Ovary (tissue), 3 donors: ENCODE measurements at regions not wholly inside any gene's neighbourhood (a gene's known extent, or its start where the extent isn't known, plus 50 kb on each side); places are given as distances from the start of the nearest gene placed in this dataset.

Source experiments
- POLR2A ChIP-seq: fragments of 450-650 bp; IDR thresholded peaks from one replicate; pipeline ENCODE4 v1.6.1; 2017; ENCODE audit warnings: antibody characterized with exemption, mild to moderate bottlenecking, moderate library complexity
- TF ChIP-seq, protein P1 (sequence below), 3 donors: fragments of 450-650 bp in 2 of 3; fragments of 200-600 bp in 1 of 3; IDR thresholded peaks; one replicate each; pipeline versions ENCODE4 v1.5.1 to v1.8.0; 2016 to 2022; ENCODE audit warnings: antibody characterized with exemption in 3 of 3, mild to moderate bottlenecking in 1 of 3
- donor health status: DM: no; HTN: no; CAD: no.

DNA sequence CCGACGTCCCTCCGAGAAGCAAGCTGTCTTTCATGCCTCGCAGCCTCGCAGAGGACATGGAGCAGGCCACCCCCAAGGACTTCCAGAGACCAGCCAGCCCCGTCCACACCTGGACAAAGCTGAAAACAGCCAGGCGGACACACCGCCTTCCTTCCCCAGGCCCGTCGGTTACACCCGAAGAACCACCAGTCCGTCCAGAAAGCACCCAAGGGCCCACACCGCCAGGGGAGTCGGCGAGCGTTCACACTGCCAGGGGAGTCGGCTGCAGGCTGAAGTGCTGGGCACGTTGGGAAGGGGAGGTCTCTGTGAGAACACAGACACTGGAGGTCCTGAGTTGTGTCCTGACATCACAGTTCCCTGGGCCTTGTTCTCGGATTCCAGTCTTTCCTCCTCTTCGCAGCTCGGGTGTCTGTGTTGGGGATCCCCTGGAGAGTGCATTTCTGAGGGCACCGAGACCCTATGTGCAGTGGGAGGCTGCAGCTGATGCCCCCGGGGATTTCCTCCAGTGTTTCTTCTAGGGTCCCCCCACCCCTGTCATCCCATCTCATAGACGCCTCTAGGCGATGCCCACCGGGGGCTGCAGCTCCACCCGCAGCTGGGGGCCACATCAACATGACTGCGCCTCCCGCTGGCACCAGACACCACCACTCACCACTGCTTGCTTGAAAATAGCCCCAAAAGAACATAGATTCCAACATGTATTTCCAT is 344.4 kb upstream of the SALL3 start:
- TF ChIP-seq, protein P1, sequence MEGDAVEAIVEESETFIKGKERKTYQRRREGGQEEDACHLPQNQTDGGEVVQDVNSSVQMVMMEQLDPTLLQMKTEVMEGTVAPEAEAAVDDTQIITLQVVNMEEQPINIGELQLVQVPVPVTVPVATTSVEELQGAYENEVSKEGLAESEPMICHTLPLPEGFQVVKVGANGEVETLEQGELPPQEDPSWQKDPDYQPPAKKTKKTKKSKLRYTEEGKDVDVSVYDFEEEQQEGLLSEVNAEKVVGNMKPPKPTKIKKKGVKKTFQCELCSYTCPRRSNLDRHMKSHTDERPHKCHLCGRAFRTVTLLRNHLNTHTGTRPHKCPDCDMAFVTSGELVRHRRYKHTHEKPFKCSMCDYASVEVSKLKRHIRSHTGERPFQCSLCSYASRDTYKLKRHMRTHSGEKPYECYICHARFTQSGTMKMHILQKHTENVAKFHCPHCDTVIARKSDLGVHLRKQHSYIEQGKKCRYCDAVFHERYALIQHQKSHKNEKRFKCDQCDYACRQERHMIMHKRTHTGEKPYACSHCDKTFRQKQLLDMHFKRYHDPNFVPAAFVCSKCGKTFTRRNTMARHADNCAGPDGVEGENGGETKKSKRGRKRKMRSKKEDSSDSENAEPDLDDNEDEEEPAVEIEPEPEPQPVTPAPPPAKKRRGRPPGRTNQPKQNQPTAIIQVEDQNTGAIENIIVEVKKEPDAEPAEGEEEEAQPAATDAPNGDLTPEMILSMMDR (IDR thresholded peaks at IDR 0.05), result no peak
- no peak for TF ChIP-seq POLR2A
